Thyroid gland (tissue), 4 donors: ENCODE measurements at regions not wholly inside any gene's neighbourhood (a gene's known extent, or its start where the extent isn't known, plus 50 kb on each side); places are given as distances from the start of the nearest gene placed in this dataset.

Source experiments
- CTCF ChIP-seq, 6 experiments: fragments of 200-600 bp in 3 of 6; fragments of 450-650 bp in 3 of 6; sonication (generic) in 3 of 6; IDR thresholded peaks; one replicate each; pipeline ENCODE4 v1.5.1; 2016 to 2019; ENCODE audit warnings: antibody characterized with exemption in 6 of 6, mild to moderate bottlenecking in 2 of 6, inconsistent platforms in 1 of 6, moderate library complexity in 1 of 6
- POLR2A ChIP-seq, 2 donors: fragments of 450-650 bp; IDR thresholded peaks; one replicate each; pipeline ENCODE4 v1.6.1; 2017; ENCODE audit warnings: antibody characterized with exemption in 2 of 2, mild to moderate bottlenecking in 2 of 2, moderate library complexity in 1 of 2

GRCh38 chr21:38671773-38672172, 134.0 kb upstream of the ETS2 start:
- TF ChIP-seq CTCF (IDR thresholded peaks at IDR 0.05) (no peak), POLR2A (IDR thresholded peaks at IDR 0.05) (no peak)
